Coronary artery (tissue), 2 donors: ENCODE measurements at regions not wholly inside any gene's neighbourhood (a gene's known extent, or its start where the extent isn't known, plus 50 kb on each side); places are given as distances from the start of the nearest gene placed in this dataset.

ENCODE experiments used
- DNase-seq: peaks from one replicate; pipeline ENCODE4 v3.0.0-alpha.2; 2017; ENCODE audit warnings: low spot score
- H3K27ac ChIP-seq, 2 donors: fragments of 200-600 bp; sonication (generic); one replicate each; pipeline ENCODE4 v1.5.1; 2016 to 2019
- H3K4me3 ChIP-seq: fragments of 200-600 bp; sonication (generic); 2 replicates; pipeline ENCODE4 v1.5.1; 2016; ENCODE audit warnings: mild to moderate bottlenecking, moderate library complexity
- TF ChIP-seq, protein P1 (sequence below): fragments of 200-600 bp; sonication (generic); IDR thresholded peaks from one replicate; pipeline ENCODE4 v1.5.1; 2019; ENCODE audit warnings: antibody characterized with exemption

DNA sequence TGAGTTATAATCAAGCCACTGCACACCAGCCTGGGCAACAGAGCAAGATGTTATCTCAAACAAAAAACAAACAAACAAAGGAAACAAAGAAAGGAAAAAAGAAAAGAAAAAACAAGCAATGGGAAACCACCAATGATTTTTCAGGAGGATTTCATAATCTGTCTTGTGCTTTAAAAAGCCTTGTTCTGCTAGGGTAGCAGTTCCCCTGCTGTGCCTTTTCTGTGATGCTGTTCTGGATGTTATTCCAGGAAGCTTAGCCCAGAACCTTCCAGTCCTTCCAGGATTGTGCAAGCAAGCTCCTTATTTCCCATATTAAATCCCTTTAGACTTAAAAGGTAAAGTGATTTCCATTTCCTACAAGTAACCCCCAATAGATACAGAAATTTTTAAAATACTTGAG, 171.1 kb downstream of the ABCC12 start:
- Histone ChIP-seq H3K4me3 (no peak overlapping the region), H3K27ac (no peak overlapping the region)
- no peak for DNase-seq
- TF ChIP-seq, protein P1, sequence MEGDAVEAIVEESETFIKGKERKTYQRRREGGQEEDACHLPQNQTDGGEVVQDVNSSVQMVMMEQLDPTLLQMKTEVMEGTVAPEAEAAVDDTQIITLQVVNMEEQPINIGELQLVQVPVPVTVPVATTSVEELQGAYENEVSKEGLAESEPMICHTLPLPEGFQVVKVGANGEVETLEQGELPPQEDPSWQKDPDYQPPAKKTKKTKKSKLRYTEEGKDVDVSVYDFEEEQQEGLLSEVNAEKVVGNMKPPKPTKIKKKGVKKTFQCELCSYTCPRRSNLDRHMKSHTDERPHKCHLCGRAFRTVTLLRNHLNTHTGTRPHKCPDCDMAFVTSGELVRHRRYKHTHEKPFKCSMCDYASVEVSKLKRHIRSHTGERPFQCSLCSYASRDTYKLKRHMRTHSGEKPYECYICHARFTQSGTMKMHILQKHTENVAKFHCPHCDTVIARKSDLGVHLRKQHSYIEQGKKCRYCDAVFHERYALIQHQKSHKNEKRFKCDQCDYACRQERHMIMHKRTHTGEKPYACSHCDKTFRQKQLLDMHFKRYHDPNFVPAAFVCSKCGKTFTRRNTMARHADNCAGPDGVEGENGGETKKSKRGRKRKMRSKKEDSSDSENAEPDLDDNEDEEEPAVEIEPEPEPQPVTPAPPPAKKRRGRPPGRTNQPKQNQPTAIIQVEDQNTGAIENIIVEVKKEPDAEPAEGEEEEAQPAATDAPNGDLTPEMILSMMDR, result no peak

DNA sequence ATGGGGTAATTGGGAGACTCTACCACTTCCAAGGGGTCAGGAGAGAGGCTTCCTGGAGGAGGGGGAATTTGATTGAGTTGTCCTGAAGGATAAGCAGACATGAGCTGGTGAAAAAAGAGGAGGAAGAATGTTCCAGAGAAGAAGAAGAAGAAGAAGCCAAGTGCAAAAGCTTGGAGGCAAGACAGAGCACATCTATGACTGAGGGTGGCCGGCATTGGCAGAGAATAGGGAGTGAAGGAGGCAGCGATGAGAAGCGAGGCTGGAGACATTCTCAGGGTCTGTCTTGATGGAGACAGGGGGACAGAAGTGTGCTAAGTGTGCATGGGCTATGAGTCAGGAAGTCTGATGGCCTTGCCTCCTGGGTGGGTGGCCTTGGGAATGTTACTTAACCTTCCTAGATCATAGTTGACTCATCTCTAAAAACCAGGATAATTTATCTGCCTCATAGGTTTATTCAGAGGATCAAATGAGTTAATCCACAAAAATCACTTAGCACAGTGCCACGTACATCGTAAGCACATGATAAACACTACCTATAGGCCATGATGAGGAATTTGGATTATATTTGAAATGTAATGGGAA, 171.7 kb downstream of the ABCC12 start:
- TF ChIP-seq, protein P1, result no peak
- no peak for DNase-seq
- Histone ChIP-seq H3K27ac (no peak overlapping the region), H3K4me3 (no peak overlapping the region)

DNA sequence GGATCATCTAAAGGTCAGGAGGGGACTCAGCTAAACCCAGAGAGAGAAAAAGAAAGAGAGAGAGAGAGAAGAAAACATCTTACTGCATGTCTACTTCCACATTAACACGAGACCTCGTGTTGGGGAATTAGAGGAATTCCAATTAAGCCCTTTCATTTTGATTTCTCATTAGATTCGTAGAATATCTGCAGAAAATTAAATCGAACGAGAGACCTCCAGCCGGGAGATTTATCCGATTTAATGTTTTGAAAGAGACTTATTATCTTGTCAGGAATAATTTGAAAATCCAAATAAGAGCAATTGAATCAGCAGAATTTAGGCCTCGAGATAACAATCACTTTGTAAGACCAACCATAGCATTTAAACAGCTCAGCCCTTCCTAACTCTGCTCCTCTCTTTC, 175.6 kb downstream of the ABCC12 start:
- Histone ChIP-seq H3K27ac (no peak overlapping the region), H3K4me3 (no peak overlapping the region)
- no peak for DNase-seq
- TF ChIP-seq, protein P1, result no peak

DNA sequence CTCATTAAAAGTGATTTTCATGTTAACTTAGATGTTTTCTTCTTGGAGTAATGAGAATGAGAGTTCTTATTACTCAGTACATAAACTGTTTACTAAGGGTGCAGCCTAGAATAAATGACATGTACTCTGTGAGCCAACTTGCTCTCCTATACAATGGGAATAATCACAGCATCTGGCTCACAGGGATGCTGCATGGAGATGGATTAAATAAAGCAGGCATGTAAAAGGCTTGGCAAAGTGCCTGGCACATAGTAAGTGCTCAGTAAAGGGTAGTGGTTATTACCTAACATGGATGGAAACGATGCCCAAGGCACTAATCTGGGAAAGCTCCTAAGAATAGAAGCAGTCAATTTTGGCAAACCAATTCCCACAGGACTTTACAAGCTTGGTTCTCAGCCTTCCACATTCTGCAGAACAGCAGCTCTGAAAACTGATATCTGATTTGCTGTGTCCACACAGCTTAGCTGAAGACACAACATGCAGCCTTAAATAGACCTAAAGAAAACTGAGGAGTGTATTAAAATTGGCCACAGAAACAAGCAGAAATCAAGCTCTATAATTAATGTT, 176.1 kb downstream of the ABCC12 start:
- H3K4me3 ChIP-seq, result no peak overlapping the region
- TF ChIP-seq, protein P1, result no peak
- no peak for DNase-seq
- H3K27ac ChIP-seq, result no peak overlapping the region

DNA sequence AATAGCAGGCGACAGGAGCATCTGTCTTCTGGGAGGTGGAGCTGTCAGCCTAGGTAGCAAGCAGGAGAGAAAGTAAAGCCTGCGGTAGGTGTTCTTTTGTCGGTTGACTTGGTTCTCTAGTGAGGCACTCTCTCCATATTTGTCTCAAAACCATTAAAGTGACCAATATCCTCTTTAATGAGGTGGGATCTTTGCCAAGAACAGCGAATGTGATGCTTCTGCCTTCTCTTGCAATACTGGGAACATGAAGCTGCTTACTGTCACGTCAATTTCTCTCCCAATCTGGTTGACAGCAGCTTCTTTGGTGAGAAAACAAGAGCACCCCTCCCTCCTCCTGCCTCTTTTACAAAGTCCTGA, 176.7 kb downstream of the ABCC12 start:
- no peak for DNase-seq
- H3K27ac ChIP-seq, result no peak overlapping the region
- H3K4me3 ChIP-seq, result no peak overlapping the region
- TF ChIP-seq, protein P1, result no peak

DNA sequence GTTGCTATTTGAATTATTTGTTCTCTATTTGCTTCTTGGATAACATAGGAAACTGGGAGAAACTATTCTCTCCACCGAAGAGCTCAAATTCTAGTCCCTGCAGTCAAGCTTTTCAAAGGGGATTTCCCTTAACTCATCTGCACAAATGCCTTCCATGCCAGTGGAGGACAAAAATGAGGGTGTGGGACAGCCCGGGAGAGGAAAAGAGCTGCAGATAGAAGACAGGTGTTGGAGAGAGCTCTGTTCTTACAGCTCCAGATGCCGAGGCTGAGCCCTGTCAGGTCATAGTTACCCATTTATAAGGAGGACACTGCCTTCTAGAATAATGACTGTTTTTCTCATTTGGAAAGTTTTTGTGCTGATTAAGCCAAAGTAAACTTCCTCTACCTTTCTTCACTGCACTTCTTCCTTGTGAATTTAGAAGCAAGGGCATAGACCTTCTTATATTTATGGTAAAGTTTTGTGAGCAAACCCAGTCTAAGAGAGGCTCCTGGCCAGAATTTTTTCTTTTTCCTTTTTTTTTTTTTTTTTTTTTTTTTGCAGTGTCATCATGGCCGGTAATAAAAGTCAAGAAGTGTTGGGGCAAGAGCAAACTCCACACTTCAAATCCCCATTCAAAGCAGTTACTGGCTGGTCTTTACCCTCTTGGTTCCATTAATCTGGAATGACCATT, 177.2 kb downstream of the ABCC12 start:
- Histone ChIP-seq H3K4me3 (no peak overlapping the region), H3K27ac (no peak overlapping the region)
- no peak for DNase-seq
- TF ChIP-seq, protein P1, result no peak

DNA sequence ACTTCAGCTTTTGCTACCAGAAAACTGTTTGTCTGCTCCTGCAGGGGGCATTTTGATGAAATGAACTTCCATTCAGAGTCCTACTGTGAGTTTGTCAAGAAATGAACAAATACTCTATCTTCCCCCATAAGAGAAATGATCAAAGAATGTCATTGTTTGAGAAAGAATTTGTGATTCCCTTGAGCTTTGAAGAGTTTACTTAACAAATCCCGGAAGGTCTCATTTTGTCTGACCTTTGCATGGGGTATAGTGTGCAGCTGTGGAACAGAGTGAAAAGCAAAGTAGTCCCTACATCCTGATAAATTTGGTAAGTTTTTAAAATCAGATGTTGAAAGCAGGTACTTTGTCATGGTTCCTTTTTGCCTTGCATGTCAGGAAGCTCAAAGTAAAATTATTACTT, 178.0 kb downstream of the ABCC12 start:
- TF ChIP-seq, protein P1, result no peak
- DNase-seq, result no peak
- Histone ChIP-seq H3K27ac (no peak overlapping the region), H3K4me3 (no peak overlapping the region)
